ENCODE measurements at regions not wholly inside any gene's neighbourhood (a gene's known extent, or its start where the extent isn't known, plus 50 kb on each side); places are given as distances from the start of the nearest gene placed in this dataset.
"Not testable (repeated sequence)": the region's sequence is repeated elsewhere in the genome, so short reads cannot be mapped to it uniquely, and the experiment has no call there.

GRCh38 chr13:24616514-24616913 is 63.7 kb upstream of the ATP12A start:
- Mint-ChIP-seq H3K4me1 (ENCODE audit: unreplicated experiment) (no peaks in the 10 kb centered on the region), H3K36me3 (ENCODE audit: unreplicated experiment) (no peaks in the 10 kb centered on the region), H3K27ac (ENCODE audit: unreplicated experiment) (no peak overlapping the region), H3K9me3 (ENCODE audit: unreplicated experiment) (no peaks in the 10 kb centered on the region), H3K27me3 (ENCODE audit: unreplicated experiment) (no peaks in the 10 kb centered on the region), H3K4me3 (ENCODE audit: unreplicated experiment) (no peak overlapping the region)
- DNase-seq (ENCODE audit: extremely low spot score, unreplicated experiment): peak; percentile 46
- no peak for TF ChIP-seq CTCF (IDR thresholded peaks at IDR 0.05)

- Mint-ChIP-seq H3K4me1 (ENCODE audit: unreplicated experiment) (no peaks in the 10 kb centered on the region), H3K36me3 (ENCODE audit: unreplicated experiment) (no peaks in the 10 kb centered on the region), H3K9me3 (ENCODE audit: unreplicated experiment) (no peaks in the 10 kb centered on the region), H3K27ac (ENCODE audit: unreplicated experiment) (no peak overlapping the region), H3K4me3 (ENCODE audit: unreplicated experiment) (no peak overlapping the region), H3K27me3 (ENCODE audit: unreplicated experiment) (no peaks in the 10 kb centered on the region)
- TF ChIP-seq CTCF (IDR thresholded peaks at IDR 0.05): no peak
- DNase-seq (ENCODE audit: extremely low spot score, unreplicated experiment): no peak
Measured at GRCh38 chr13:24617256-24618010, 62.8 kb upstream of the ATP12A start.

- no peaks in the 10 kb centered on the region for H3K36me3 Mint-ChIP-seq (ENCODE audit: unreplicated experiment)
- H3K4me1 Mint-ChIP-seq (ENCODE audit: unreplicated experiment): no peaks in the 10 kb centered on the region
- no peaks in the 10 kb centered on the region for H3K9me3 Mint-ChIP-seq (ENCODE audit: unreplicated experiment)
- no peak for TF ChIP-seq CTCF (IDR thresholded peaks at IDR 0.05)
- H3K27me3 Mint-ChIP-seq (ENCODE audit: unreplicated experiment): no peaks in the 10 kb centered on the region
- H3K4me3 Mint-ChIP-seq (ENCODE audit: unreplicated experiment): no peak overlapping the region
- H3K27ac Mint-ChIP-seq (ENCODE audit: unreplicated experiment): no peak overlapping the region
- no peak for DNase-seq (ENCODE audit: extremely low spot score, unreplicated experiment)
Measured at GRCh38 chr13:24618011-24618955, 61.9 kb upstream of the ATP12A start.

- H3K4me1 Mint-ChIP-seq (ENCODE audit: unreplicated experiment): no peaks in the 10 kb centered on the region
- H3K9me3 Mint-ChIP-seq (ENCODE audit: unreplicated experiment): no peaks in the 10 kb centered on the region
- no peaks in the 10 kb centered on the region for H3K27me3 Mint-ChIP-seq (ENCODE audit: unreplicated experiment)
- H3K36me3 Mint-ChIP-seq (ENCODE audit: unreplicated experiment): no peaks in the 10 kb centered on the region
- no peak for DNase-seq (ENCODE audit: extremely low spot score, unreplicated experiment)
- no peak overlapping the region for H3K27ac Mint-ChIP-seq (ENCODE audit: unreplicated experiment)
- no peak overlapping the region for H3K4me3 Mint-ChIP-seq (ENCODE audit: unreplicated experiment)
- no peak for TF ChIP-seq CTCF (IDR thresholded peaks at IDR 0.05)
Measured at GRCh38 chr13:24619282-24619681, 60.9 kb upstream of the ATP12A start.

GRCh38 chr13:24622481-24623148 is 57.6 kb upstream of the ATP12A start:
- peak; percentile 62 for DNase-seq (ENCODE audit: extremely low spot score, unreplicated experiment)
- not testable (repeated sequence) for H3K27ac Mint-ChIP-seq (ENCODE audit: unreplicated experiment); H3K4me3 Mint-ChIP-seq (ENCODE audit: unreplicated experiment); H3K36me3 Mint-ChIP-seq (ENCODE audit: unreplicated experiment); H3K4me1 Mint-ChIP-seq (ENCODE audit: unreplicated experiment); H3K27me3 Mint-ChIP-seq (ENCODE audit: unreplicated experiment); H3K9me3 Mint-ChIP-seq (ENCODE audit: unreplicated experiment)
